GM10248 (cell line): ENCODE measurements at regions not wholly inside any gene's neighbourhood (a gene's known extent, or its start where the extent isn't known, plus 50 kb on each side); places are given as distances from the start of the nearest gene placed in this dataset.

ENCODE experiments used
- CTCF ChIA-PET: fragments of 300-600 bp; sonication (Branson Sonifier 250); formaldehyde crosslinking; extraction: SDS; loops from one replicate; lab custom pipeline; 2021; ENCODE audit warnings: antibody characterized with exemption; lab: Yijun Ruan, JAX
- POLR2A ChIA-PET: fragments of 350-650 bp; sonication (Branson Sonifier 250); formaldehyde crosslinking; extraction: SDS; loops from one replicate; lab custom pipeline; 2020; ENCODE audit warnings: antibody characterized with exemption; lab: Yijun Ruan, JAX
- DNase-seq: peaks from one replicate; pipeline ENCODE4 v3.0.0; 2012; ENCODE audit errors: extremely low spot score
- TF ChIP-seq, protein P1 (sequence below): IDR thresholded peaks from 2 replicates; pipeline ENCODE4 v1.5.1; 2012; ENCODE audit warnings: mild to moderate bottlenecking, low read depth; ENCODE audit errors: extremely low read depth, missing control alignments, control extremely low read depth

DNA sequence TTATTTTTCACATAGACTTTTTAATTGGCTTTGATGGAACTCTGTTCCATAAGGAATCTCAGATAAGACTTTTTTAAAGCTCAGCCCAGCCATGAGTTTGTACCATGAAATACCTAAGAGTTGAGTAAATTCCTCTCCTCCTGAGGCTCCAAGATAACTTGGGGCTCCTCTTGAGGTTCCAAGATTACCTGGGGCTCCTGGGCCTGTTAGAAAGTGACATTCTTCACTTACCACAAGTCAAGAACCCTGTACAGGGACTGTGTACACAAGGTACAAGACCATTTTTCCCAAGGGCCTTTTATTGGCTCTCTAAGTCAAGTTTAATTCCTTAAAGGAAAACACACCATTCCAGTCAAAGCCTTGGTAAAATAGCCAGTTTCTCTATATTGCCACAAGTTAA, 111.3 kb upstream of the PRR20G start:
- POLR2A ChIA-PET: no interaction called here

GRCh38 chr3:127396473-127396872, 108.6 kb upstream of the PRR20G start:
- POLR2A ChIA-PET: no interaction called here
- TF ChIP-seq, protein P1, sequence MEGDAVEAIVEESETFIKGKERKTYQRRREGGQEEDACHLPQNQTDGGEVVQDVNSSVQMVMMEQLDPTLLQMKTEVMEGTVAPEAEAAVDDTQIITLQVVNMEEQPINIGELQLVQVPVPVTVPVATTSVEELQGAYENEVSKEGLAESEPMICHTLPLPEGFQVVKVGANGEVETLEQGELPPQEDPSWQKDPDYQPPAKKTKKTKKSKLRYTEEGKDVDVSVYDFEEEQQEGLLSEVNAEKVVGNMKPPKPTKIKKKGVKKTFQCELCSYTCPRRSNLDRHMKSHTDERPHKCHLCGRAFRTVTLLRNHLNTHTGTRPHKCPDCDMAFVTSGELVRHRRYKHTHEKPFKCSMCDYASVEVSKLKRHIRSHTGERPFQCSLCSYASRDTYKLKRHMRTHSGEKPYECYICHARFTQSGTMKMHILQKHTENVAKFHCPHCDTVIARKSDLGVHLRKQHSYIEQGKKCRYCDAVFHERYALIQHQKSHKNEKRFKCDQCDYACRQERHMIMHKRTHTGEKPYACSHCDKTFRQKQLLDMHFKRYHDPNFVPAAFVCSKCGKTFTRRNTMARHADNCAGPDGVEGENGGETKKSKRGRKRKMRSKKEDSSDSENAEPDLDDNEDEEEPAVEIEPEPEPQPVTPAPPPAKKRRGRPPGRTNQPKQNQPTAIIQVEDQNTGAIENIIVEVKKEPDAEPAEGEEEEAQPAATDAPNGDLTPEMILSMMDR: no peak
- CTCF ChIA-PET: interaction anchor here (1.0 kb wide), 1 partner anchor 31 kb away, joined by 4 read pairs; no protein-coding TSS in a partner anchor
- DNase-seq: no peak

More for the DNA sequence above, 111.3 kb upstream of the PRR20G start:
- DNase-seq: no peak
- TF ChIP-seq, protein P1: no peak
- CTCF ChIA-PET: interaction anchor here (0.9 to 1.3 kb wide), 3 partner anchors 10 to 88 kb away, joined by 3 read pairs; no protein-coding TSS in a partner anchor

- TF ChIP-seq, protein P1: no peak
- no peak for DNase-seq
- CTCF ChIA-PET: no interaction called here
- POLR2A ChIA-PET: no interaction called here
These were observed 108.0 kb upstream of the PRR20G start for GRCh38 chr3:127395663-127396355.

GRCh38 chr3:127394984-127395662, 107.3 kb upstream of the PRR20G start:
- CTCF ChIA-PET: no interaction called here
- TF ChIP-seq, protein P1: no peak
- POLR2A ChIA-PET: no interaction called here
- DNase-seq: no peak

GRCh38 chr3:127394031-127394430, 106.2 kb upstream of the PRR20G start:
- no peak for DNase-seq
- CTCF ChIA-PET: interaction anchor here (1.4 kb wide), 1 partner anchor 34 kb away, joined by 3 read pairs; no protein-coding TSS in a partner anchor
- TF ChIP-seq, protein P1: no peak
- POLR2A ChIA-PET: no interaction called here

GRCh38 chr3:127393131-127393820, 105.4 kb upstream of the PRR20G start:
- TF ChIP-seq, protein P1: no peak
- DNase-seq: no peak
- ChIA-PET POLR2A (no interaction called here), CTCF (interaction anchor here (1.4 kb wide), 1 partner anchor 33 kb away, joined by 3 read pairs; no protein-coding TSS in a partner anchor)
